ENCODE measurements at regions not wholly inside any gene's neighbourhood (a gene's known extent, or its start where the extent isn't known, plus 50 kb on each side); places are given as distances from the start of the nearest gene placed in this dataset.

DNA sequence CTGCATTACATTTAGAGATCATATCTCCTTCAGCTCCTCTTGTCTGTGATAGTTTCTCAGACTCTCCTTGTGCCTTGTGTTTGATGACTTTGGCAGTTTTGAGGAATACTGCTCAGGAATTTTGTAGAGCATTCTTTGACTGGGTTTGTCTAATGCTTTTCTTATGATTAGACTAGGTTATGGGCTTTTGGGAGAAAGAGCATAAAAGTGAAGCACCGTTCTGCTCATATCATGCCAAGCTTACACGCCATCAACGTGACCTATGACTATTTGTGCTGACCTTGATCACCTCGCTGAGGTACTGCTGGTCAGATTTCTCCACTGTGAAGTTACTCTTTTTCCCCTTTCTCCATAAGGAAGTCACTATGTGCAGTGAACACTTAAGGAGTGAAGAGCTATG, 256.0 kb downstream of the LY86 start:
- TF ChIP-seq, protein P1, sequence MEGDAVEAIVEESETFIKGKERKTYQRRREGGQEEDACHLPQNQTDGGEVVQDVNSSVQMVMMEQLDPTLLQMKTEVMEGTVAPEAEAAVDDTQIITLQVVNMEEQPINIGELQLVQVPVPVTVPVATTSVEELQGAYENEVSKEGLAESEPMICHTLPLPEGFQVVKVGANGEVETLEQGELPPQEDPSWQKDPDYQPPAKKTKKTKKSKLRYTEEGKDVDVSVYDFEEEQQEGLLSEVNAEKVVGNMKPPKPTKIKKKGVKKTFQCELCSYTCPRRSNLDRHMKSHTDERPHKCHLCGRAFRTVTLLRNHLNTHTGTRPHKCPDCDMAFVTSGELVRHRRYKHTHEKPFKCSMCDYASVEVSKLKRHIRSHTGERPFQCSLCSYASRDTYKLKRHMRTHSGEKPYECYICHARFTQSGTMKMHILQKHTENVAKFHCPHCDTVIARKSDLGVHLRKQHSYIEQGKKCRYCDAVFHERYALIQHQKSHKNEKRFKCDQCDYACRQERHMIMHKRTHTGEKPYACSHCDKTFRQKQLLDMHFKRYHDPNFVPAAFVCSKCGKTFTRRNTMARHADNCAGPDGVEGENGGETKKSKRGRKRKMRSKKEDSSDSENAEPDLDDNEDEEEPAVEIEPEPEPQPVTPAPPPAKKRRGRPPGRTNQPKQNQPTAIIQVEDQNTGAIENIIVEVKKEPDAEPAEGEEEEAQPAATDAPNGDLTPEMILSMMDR (IDR thresholded peaks at IDR 0.05; ENCODE audit: low read length): no peak
- TF ChIP-seq EZH2 (IDR thresholded peaks at IDR 0.05; ENCODE audit: borderline replicate concordance, low read length): no peak
